K562 (cell line): ENCODE measurements at regions not wholly inside any gene's neighbourhood (a gene's known extent, or its start where the extent isn't known, plus 50 kb on each side); places are given as distances from the start of the nearest gene placed in this dataset.
A peak's percentile ranks its signal among the peaks of the same experiment; 100 is the strongest.

ENCODE experiments used
- ATAC-seq: fragments of 200-7000 bp; cut with Tn5 transposase; 3 replicates; pipeline ENCODE4 v1.9.1; 2020; ENCODE audit warnings: moderate library complexity
- BruUV-seq: library from RNA; stranded (reverse); fragments of 400-500 nt; replicated peaks from 2 replicates; lab custom pipeline; 2021; lab: Mats Ljungman, UMichigan
- CTCF ChIA-PET: fragments of 300-600 bp; formaldehyde crosslinking; extraction: SDS; loops from one replicate; lab custom pipeline; 2021; ENCODE audit warnings: low intra/inter-chr PET ratio; lab: Yijun Ruan, JAX
- POLR2A ChIA-PET: fragments of 300-600, 350-650 bp; sonication (Branson Sonifier 250); formaldehyde crosslinking; extraction: SDS; loops from one replicate; lab custom pipeline; 2021; ENCODE audit warnings: antibody characterized with exemption, inconsistent platforms; lab: Yijun Ruan, JAX
- DNase-seq, 4 experiments: peaks; one replicate each; pipeline versions ENCODE4 v3.0.0 to v3.0.0-alpha.2; 2011 to 2018; ENCODE audit warnings: low spot score in 3 of 4, mixed read lengths in 3 of 4; ENCODE audit errors: extremely low read depth in 1 of 4
- FAIRE-seq: peaks from 2 replicates; lab custom pipeline; 2011; peaks lifted over from hg19 to GRCh38; lab: Jason Lieb, UNC
- H2AFZ ChIP-seq: 2 replicates; pipeline ENCODE4 v1.6.0; 2011; ENCODE audit warnings: low read depth, low read length, control low read depth, inconsistent platforms
- H3K27ac ChIP-seq: fragments of 200-600 bp; 3 replicates; pipeline ENCODE4 v1.8.0; 2011; ENCODE audit warnings: low read depth, mild to moderate bottlenecking, control low read depth, inconsistent platforms, low read length, moderate library complexity, mixed read lengths; ENCODE audit errors: extremely low read depth
- H3K27me3 ChIP-seq, 2 experiments: fragments of 300-600 bp in 1 of 2; 2 replicates in 1 of 2; 3 replicates in 1 of 2; pipeline versions ENCODE4 v1.6.0 to v1.8.0; 2011; ENCODE audit warnings: inconsistent platforms in 2 of 2, low read length in 2 of 2, mild to moderate bottlenecking in 1 of 2, mixed read lengths in 1 of 2, moderate library complexity in 1 of 2; ENCODE audit not compliant: control insufficient read depth in 2 of 2, insufficient read depth in 2 of 2
- H3K36me3 ChIP-seq: fragments of 300-600 bp; 3 replicates; pipeline ENCODE4 v1.8.0; 2011; ENCODE audit warnings: mild to moderate bottlenecking, low read length, inconsistent platforms; ENCODE audit not compliant: control insufficient read depth, insufficient read depth
- H3K4me1 ChIP-seq, 2 experiments: fragments of 200-600 bp in 1 of 2; replicated peaks in 1 of 2; 2 replicates in 1 of 2; 3 replicates in 1 of 2; pipeline versions ENCODE4 v1.5.1 to v1.8.0; 2011; ENCODE audit warnings: inconsistent platforms in 2 of 2, low read length in 2 of 2, mild to moderate bottlenecking in 1 of 2, mixed read lengths in 1 of 2, moderate library complexity in 1 of 2; ENCODE audit not compliant: control insufficient read depth in 2 of 2, insufficient read depth in 2 of 2
- H3K4me2 ChIP-seq: 2 replicates; pipeline ENCODE4 v1.6.1; 2011; ENCODE audit warnings: low read length, control low read depth, inconsistent platforms, mixed read lengths; ENCODE audit not compliant: insufficient read depth
- H3K4me3 ChIP-seq: fragments of 200-600 bp; sonication (generic), shearing (Covaris generic); 2 replicates; pipeline ENCODE4 v1.5.1; 2016; ENCODE audit warnings: control low read depth, inconsistent platforms
- H3K79me2 ChIP-seq: fragments of 200-600 bp; 3 replicates; pipeline ENCODE4 v1.8.0; 2011; ENCODE audit warnings: low read length, inconsistent platforms; ENCODE audit not compliant: control insufficient read depth, insufficient read depth
- H3K9ac ChIP-seq, 2 experiments: 2 replicates each; pipeline versions ENCODE4 v1.6.0 to v1.6.1; 2011; ENCODE audit warnings: low read depth in 2 of 2, low read length in 2 of 2, control low read depth in 1 of 2, inconsistent platforms in 1 of 2, mild to moderate bottlenecking in 1 of 2, mixed read lengths in 1 of 2; ENCODE audit not compliant: insufficient read depth in 1 of 2
- H3K9me1 ChIP-seq: one replicate; pipeline ENCODE4 v1.6.0; 2011; ENCODE audit warnings: inconsistent platforms, mild to moderate bottlenecking, low read length, moderate library complexity; ENCODE audit not compliant: control insufficient read depth, insufficient read depth
- H3K9me3 ChIP-seq: replicated peaks from 2 replicates; pipeline ENCODE4 v1.5.1; 2011; ENCODE audit warnings: low read depth, low read length, inconsistent platforms; ENCODE audit not compliant: control insufficient read depth, insufficient read depth
- H4K20me1 ChIP-seq: replicated peaks from 2 replicates; pipeline ENCODE4 v1.6.1; 2011; ENCODE audit warnings: low read length, inconsistent platforms, mixed read lengths; ENCODE audit not compliant: control insufficient read depth, insufficient read depth
- EP400 ChIP-seq: fragments of 450-650 bp; IDR thresholded peaks from 2 replicates; pipeline ENCODE4 v1.6.1; 2017; ENCODE audit warnings: antibody characterized with exemption, mild to moderate bottlenecking, moderate library complexity
- GATAD2B ChIP-seq: fragments of 450-650 bp; IDR thresholded peaks from 2 replicates; pipeline ENCODE4 v1.6.1; 2017; ENCODE audit warnings: mild to moderate bottlenecking, borderline replicate concordance
- KLF16 ChIP-seq: IDR thresholded peaks from 2 replicates; pipeline ENCODE4 v1.6.1; 2016; ENCODE audit warnings: antibody characterized with exemption
- PYGO2 ChIP-seq: fragments of 450-650 bp; IDR thresholded peaks from 2 replicates; pipeline ENCODE4 v1.6.1; 2016; ENCODE audit warnings: mild to moderate bottlenecking, missing genetic modification characterization, moderate library complexity, missing compliant biosample characterization
- ZC3H11A ChIP-seq: IDR thresholded peaks from 2 replicates; pipeline ENCODE4 v1.6.1; 2012; ENCODE audit warnings: low read depth, low read length, improper control_type of control experiment
- ZNF175 ChIP-seq: fragments of 200-800 bp; sonication (Bioruptor generic); IDR thresholded peaks from 2 replicates; pipeline ENCODE4 v1.6.1; 2016; ENCODE audit warnings: low read depth, mild to moderate bottlenecking, missing genetic modification characterization, missing compliant biosample characterization
- ZNF24 ChIP-seq: fragments of 450-650 bp; IDR thresholded peaks from 2 replicates; pipeline ENCODE4 v1.6.1; 2016
- ZNF586 ChIP-seq: fragments of 450-650 bp; formaldehyde crosslinking; conservative IDR thresholded peaks from 2 replicates; pipeline ENCODE4 v1.4.0; 2020; ENCODE audit warnings: mild to moderate bottlenecking, moderate library complexity
- ZNF76 ChIP-seq: fragments of 250-450 bp; sonication (Bioruptor Pico); IDR thresholded peaks from 2 replicates; pipeline ENCODE4 v1.4.0; 2020; ENCODE audit warnings: mild to moderate bottlenecking, moderate library complexity, borderline replicate concordance
- ZNF77 ChIP-seq: fragments of 250-450 bp; sonication (Bioruptor Pico); IDR thresholded peaks from 2 replicates; pipeline ENCODE4 v1.5.0; 2020
- ZSCAN32 ChIP-seq: fragments of 450-650 bp; formaldehyde crosslinking; IDR thresholded peaks from 2 replicates; pipeline ENCODE4 v1.4.0; 2020; ENCODE audit warnings: mild to moderate bottlenecking, moderate library complexity
- WGBS: fragments of 100-300 bp; shearing (Covaris generic); methylation state at CpG from one replicate; pipeline ENCODE4 v1.1.6; 2016; ENCODE audit warnings: low coverage, mixed read lengths; ENCODE audit not compliant: insufficient coverage; ENCODE audit errors: missing lambda C conversion rate; 5-methylcytosine and 5-hydroxymethylcytosine counted together
- in situ Hi-C: fragments of 300-500 bp; cut with MboI; formaldehyde crosslinking; loops from 4 replicates; pipeline ENCODE4 v1.15.0; 2018; ENCODE audit warnings: inconsistent platforms, mixed read lengths
- intact Hi-C: fragments of 100-400 bp; cut with micrococcal nuclease; formaldehyde crosslinking; loops from 2 replicates; pipeline ENCODE4 v1.14.2; 2022
- TF ChIP-seq, protein P1 (sequence below): fragments of 250-450 bp; sonication (Bioruptor Pico); IDR thresholded peaks from 2 replicates; pipeline ENCODE4 v1.8.0; 2022; ENCODE audit warnings: inconsistent platforms
- TF ChIP-seq, protein P2 (sequence below): sonication (generic); formaldehyde crosslinking; IDR thresholded peaks from 2 replicates; pipeline ENCODE4 v1.8.1; 2023; ENCODE audit warnings: mild to moderate bottlenecking, missing genetic modification reagents
- TF ChIP-seq, protein P3 (sequence below): fragments of 450-650 bp; IDR thresholded peaks from 2 replicates; pipeline ENCODE4 v1.6.1; 2016; ENCODE audit warnings: missing biosample characterization, missing genetic modification characterization
- TF ChIP-seq, protein P4 (sequence below): fragments of 250-450 bp; sonication (Bioruptor Pico); IDR thresholded peaks from 2 replicates; pipeline ENCODE4 v1.5.0; 2020; ENCODE audit warnings: mild to moderate bottlenecking, borderline replicate concordance
- TF ChIP-seq, protein P5 (sequence below): fragments of 450-650 bp; IDR thresholded peaks from 2 replicates; pipeline ENCODE4 v1.6.1; 2016; ENCODE audit warnings: low read depth, mild to moderate bottlenecking, moderate library complexity
- TF ChIP-seq, protein P6 (sequence below): fragments of 250-450 bp; sonication (Bioruptor Pico); IDR thresholded peaks from 2 replicates; pipeline ENCODE4 v1.8.0; 2021; ENCODE audit warnings: moderate library complexity, mild to moderate bottlenecking, inconsistent platforms

DNA sequence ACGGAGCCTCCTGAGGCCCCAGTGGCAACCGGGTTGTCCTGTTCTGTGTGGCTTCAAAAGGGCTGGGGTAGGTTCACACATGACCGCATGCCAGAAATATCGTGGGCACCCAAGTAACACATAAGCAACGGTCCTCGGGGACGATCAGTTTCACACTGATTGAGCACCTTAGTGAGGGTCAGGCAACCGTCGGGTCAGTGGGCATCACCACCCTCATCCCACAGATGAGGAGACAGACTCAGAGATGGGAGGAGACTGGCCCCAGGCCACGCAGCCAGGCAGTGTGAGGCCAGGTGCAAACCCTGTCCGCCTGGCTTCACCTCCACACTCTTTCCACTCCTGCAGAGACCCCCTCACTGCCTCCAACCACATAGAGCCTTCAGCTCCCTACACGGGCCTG, 309.8 kb downstream of the MATN1 start:
- DNase-seq, result peak in 1 of 4 experiments; percentile 7
- ChIA-PET POLR2A (interaction anchor here (0.7 kb wide), 1 partner anchor 270 kb away, joined by 4 read pairs; no protein-coding TSS in a partner anchor), CTCF (no interaction called here)
- no peaks in the 10 kb centered on the region; a peak in 1 of 5 replicates for H3K4me1 ChIP-seq
- H3K4me3 ChIP-seq, result no peak overlapping the region
- peaks cover 3% of the 10 kb centered on the region for H3K9me1 ChIP-seq
- no peaks in the 10 kb centered on the region for H3K36me3 ChIP-seq
- ATAC-seq, result no peak
- H2AFZ ChIP-seq, result no peak overlapping the region
- 0 out of 2 replicates have a peak, but pooled peaks cover 3% of the 10 kb centered on the region for H4K20me1 ChIP-seq
- intact Hi-C loops (no loop called here), in situ Hi-C loops (no loop called here)
- H3K9me3 ChIP-seq, result no peaks in the 10 kb centered on the region
- no peak overlapping the region for H3K4me2 ChIP-seq
- H3K27me3 ChIP-seq, result peaks cover 0 to 43% of the 10 kb centered on the region in 2 experiments; a peak in 2 of 5 replicates
- WGBS, result 0% methylated on average over 12 of the region's 12 CpGs
- no TSS peak for BruUV-seq
- no peaks in the 10 kb centered on the region for H3K79me2 ChIP-seq
- no peak for FAIRE-seq
- H3K9ac ChIP-seq, result no peak overlapping the region
- no peak overlapping the region for H3K27ac ChIP-seq
- TF ChIP-seq GATAD2B (no peak), ZNF76 (no peak), ZC3H11A (no peak), ZNF77 (CRISPR knock-in tag) (no peak), EP400 (no peak), ZNF24 (no peak), ZNF175 (CRISPR knock-in tag) (no peak), KLF16 (no peak), ZNF586 (CRISPR knock-in tag) (no peak), ZSCAN32 (CRISPR knock-in tag) (no peak), PYGO2 (no peak)
- TF ChIP-seq, protein P1, sequence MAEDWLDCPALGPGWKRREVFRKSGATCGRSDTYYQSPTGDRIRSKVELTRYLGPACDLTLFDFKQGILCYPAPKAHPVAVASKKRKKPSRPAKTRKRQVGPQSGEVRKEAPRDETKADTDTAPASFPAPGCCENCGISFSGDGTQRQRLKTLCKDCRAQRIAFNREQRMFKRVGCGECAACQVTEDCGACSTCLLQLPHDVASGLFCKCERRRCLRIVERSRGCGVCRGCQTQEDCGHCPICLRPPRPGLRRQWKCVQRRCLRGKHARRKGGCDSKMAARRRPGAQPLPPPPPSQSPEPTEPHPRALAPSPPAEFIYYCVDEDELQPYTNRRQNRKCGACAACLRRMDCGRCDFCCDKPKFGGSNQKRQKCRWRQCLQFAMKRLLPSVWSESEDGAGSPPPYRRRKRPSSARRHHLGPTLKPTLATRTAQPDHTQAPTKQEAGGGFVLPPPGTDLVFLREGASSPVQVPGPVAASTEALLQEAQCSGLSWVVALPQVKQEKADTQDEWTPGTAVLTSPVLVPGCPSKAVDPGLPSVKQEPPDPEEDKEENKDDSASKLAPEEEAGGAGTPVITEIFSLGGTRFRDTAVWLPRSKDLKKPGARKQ, result no peak
- TF ChIP-seq, protein P2, sequence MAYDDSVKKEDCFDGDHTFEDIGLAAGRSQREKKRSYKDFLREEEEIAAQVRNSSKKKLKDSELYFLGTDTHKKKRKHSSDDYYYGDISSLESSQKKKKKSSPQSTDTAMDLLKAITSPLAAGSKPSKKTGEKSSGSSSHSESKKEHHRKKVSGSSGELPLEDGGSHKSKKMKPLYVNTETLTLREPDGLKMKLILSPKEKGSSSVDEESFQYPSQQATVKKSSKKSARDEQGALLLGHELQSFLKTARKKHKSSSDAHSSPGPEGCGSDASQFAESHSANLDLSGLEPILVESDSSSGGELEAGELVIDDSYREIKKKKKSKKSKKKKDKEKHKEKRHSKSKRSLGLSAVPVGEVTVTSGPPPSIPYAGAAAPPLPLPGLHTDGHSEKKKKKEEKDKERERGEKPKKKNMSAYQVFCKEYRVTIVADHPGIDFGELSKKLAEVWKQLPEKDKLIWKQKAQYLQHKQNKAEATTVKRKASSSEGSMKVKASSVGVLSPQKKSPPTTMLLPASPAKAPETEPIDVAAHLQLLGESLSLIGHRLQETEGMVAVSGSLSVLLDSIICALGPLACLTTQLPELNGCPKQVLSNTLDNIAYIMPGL (CRISPR knock-in tag), result no peak
- TF ChIP-seq, protein P3, sequence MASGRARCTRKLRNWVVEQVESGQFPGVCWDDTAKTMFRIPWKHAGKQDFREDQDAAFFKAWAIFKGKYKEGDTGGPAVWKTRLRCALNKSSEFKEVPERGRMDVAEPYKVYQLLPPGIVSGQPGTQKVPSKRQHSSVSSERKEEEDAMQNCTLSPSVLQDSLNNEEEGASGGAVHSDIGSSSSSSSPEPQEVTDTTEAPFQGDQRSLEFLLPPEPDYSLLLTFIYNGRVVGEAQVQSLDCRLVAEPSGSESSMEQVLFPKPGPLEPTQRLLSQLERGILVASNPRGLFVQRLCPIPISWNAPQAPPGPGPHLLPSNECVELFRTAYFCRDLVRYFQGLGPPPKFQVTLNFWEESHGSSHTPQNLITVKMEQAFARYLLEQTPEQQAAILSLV (tag), result no peak
- TF ChIP-seq, protein P4, sequence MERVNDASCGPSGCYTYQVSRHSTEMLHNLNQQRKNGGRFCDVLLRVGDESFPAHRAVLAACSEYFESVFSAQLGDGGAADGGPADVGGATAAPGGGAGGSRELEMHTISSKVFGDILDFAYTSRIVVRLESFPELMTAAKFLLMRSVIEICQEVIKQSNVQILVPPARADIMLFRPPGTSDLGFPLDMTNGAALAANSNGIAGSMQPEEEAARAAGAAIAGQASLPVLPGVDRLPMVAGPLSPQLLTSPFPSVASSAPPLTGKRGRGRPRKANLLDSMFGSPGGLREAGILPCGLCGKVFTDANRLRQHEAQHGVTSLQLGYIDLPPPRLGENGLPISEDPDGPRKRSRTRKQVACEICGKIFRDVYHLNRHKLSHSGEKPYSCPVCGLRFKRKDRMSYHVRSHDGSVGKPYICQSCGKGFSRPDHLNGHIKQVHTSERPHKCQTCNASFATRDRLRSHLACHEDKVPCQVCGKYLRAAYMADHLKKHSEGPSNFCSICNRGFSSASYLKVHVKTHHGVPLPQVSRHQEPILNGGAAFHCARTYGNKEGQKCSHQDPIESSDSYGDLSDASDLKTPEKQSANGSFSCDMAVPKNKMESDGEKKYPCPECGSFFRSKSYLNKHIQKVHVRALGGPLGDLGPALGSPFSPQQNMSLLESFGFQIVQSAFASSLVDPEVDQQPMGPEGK, result no peak
- TF ChIP-seq, protein P5, sequence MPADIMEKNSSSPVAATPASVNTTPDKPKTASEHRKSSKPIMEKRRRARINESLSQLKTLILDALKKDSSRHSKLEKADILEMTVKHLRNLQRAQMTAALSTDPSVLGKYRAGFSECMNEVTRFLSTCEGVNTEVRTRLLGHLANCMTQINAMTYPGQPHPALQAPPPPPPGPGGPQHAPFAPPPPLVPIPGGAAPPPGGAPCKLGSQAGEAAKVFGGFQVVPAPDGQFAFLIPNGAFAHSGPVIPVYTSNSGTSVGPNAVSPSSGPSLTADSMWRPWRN, result no peak
- TF ChIP-seq, protein P6, sequence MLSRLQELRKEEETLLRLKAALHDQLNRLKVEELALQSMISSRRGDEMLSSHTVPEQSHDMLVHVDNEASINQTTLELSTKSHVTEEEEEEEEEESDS, result no peak
